Mesodermal cell (in vitro differentiated cells): ENCODE measurements at regions not wholly inside any gene's neighbourhood (a gene's known extent, or its start where the extent isn't known, plus 50 kb on each side); places are given as distances from the start of the nearest gene placed in this dataset.

ENCODE experiments used
- H3K27ac ChIP-seq: 2 replicates; pipeline ENCODE4 v1.7.0; 2013; ENCODE audit warnings: mild to moderate bottlenecking, low read depth, low read length, moderate library complexity; ENCODE audit not compliant: severe bottlenecking
- H3K36me3 ChIP-seq: 2 replicates; pipeline ENCODE4 v1.7.1; 2013; ENCODE audit warnings: mild to moderate bottlenecking, low read length, moderate library complexity; ENCODE audit not compliant: control insufficient read depth, insufficient read depth
- H3K4me1 ChIP-seq: one replicate; pipeline ENCODE4 v1.7.1; 2013; ENCODE audit warnings: mild to moderate bottlenecking, low read length; ENCODE audit not compliant: insufficient read depth, control insufficient read depth, poor library complexity, severe bottlenecking
- H3K4me3 ChIP-seq: 2 replicates; pipeline ENCODE4 v1.7.0; 2013; ENCODE audit warnings: low read length, control low read depth, mild to moderate bottlenecking; ENCODE audit not compliant: insufficient read depth, poor library complexity, severe bottlenecking; ENCODE audit errors: extremely low read depth
- H3K9me3 ChIP-seq: 2 replicates; pipeline ENCODE4 v1.7.1; 2013; ENCODE audit warnings: mild to moderate bottlenecking, low read length, moderate library complexity; ENCODE audit not compliant: control insufficient read depth
- WGBS, 2 experiments: methylation state at CpG; one replicate each; pipeline ENCODE4 v1.1.5; 2013; ENCODE audit warnings: missing lambda C conversion rate in 2 of 2; ENCODE audit not compliant: insufficient coverage in 2 of 2; 5-methylcytosine and 5-hydroxymethylcytosine counted together

- no peaks in the 10 kb centered on the region for H3K36me3 ChIP-seq
- WGBS, 2 experiments, result 85 to 90% methylated on average over 4 of the region's 4 CpGs
- no peaks in the 10 kb centered on the region for H3K4me1 ChIP-seq
- H3K4me3 ChIP-seq, result no peak overlapping the region
- no peaks in the 10 kb centered on the region for H3K9me3 ChIP-seq
- no peak overlapping the region for H3K27ac ChIP-seq
Observed at GRCh38 chr17:71113347-71113746, 944.0 kb downstream of the KCNJ2 start.

GRCh38 chr17:71114911-71115668, 945.8 kb downstream of the KCNJ2 start:
- no peak overlapping the region for H3K27ac ChIP-seq
- no peaks in the 10 kb centered on the region for H3K9me3 ChIP-seq
- H3K36me3 ChIP-seq, result no peaks in the 10 kb centered on the region
- H3K4me3 ChIP-seq, result no peak overlapping the region
- 85 to 97% methylated on average over 3 of the region's 7 CpGs for WGBS, 2 experiments
- no peaks in the 10 kb centered on the region for H3K4me1 ChIP-seq

- Histone ChIP-seq H3K4me1 (no peaks in the 10 kb centered on the region), H3K9me3 (no peaks in the 10 kb centered on the region), H3K4me3 (no peak overlapping the region), H3K36me3 (no peaks in the 10 kb centered on the region), H3K27ac (no peak overlapping the region)
- 96 to 100% methylated on average over 2 to 3 of the region's 4 CpGs for WGBS, 2 experiments
Observed at GRCh38 chr17:71115669-71115972, 946.3 kb downstream of the KCNJ2 start.

- no peaks in the 10 kb centered on the region for H3K36me3 ChIP-seq
- 57 to 58% methylated on average over 3 to 4 of the region's 4 CpGs for WGBS, 2 experiments
- no peak overlapping the region for H3K27ac ChIP-seq
- H3K4me3 ChIP-seq, result no peak overlapping the region
- H3K4me1 ChIP-seq, result no peaks in the 10 kb centered on the region
- H3K9me3 ChIP-seq, result no peaks in the 10 kb centered on the region
Observed at GRCh38 chr17:71117466-71117865, 948.1 kb downstream of the KCNJ2 start.

- Histone ChIP-seq H3K4me1 (no peaks in the 10 kb centered on the region), H3K27ac (no peak overlapping the region), H3K9me3 (no peaks in the 10 kb centered on the region), H3K4me3 (no peak overlapping the region), H3K36me3 (no peaks in the 10 kb centered on the region)
- 80 to 91% methylated on average over 2 to 3 of the region's 4 CpGs for WGBS, 2 experiments
Observed at GRCh38 chr17:71118039-71118438, 948.7 kb downstream of the KCNJ2 start.

GRCh38 chr17:71127416-71127815, 958.1 kb downstream of the KCNJ2 start:
- H3K36me3 ChIP-seq, result no peaks in the 10 kb centered on the region
- 100% methylated on average over 1 of the region's 2 CpGs; no CpG with 5 or more reads in 1 of the 2 experiments for WGBS, 2 experiments
- no peak overlapping the region for H3K27ac ChIP-seq
- H3K4me3 ChIP-seq, result no peak overlapping the region
- H3K9me3 ChIP-seq, result no peaks in the 10 kb centered on the region
- H3K4me1 ChIP-seq, result no peaks in the 10 kb centered on the region

- Histone ChIP-seq H3K27ac (no peak overlapping the region), H3K4me3 (no peak overlapping the region), H3K9me3 (no peaks in the 10 kb centered on the region), H3K36me3 (no peaks in the 10 kb centered on the region), H3K4me1 (no peaks in the 10 kb centered on the region)
- no CpG with 5 or more reads among the region's 3 CpGs for WGBS, 2 experiments
Observed at GRCh38 chr17:71142333-71142732, 973.0 kb downstream of the KCNJ2 start.

- Histone ChIP-seq H3K36me3 (no peaks in the 10 kb centered on the region), H3K9me3 (no peaks in the 10 kb centered on the region), H3K27ac (no peak overlapping the region), H3K4me1 (no peaks in the 10 kb centered on the region), H3K4me3 (no peak overlapping the region)
- no CpG with 5 or more reads among the region's 3 CpGs for WGBS, 2 experiments
Observed at GRCh38 chr17:71145486-71145885, 975.3 kb upstream of the SOX9 start.

- H3K36me3 ChIP-seq, result no peaks in the 10 kb centered on the region
- no peaks in the 10 kb centered on the region for H3K9me3 ChIP-seq
- no peak overlapping the region for H3K4me3 ChIP-seq
- no peaks in the 10 kb centered on the region for H3K4me1 ChIP-seq
- H3K27ac ChIP-seq, result no peak overlapping the region
- WGBS, 2 experiments, result 87 to 88% methylated on average over 5 to 6 of the region's 10 CpGs
Observed at GRCh38 chr17:71147906-71148305, 972.9 kb upstream of the SOX9 start.

GRCh38 chr17:71149607-71150006, 971.2 kb upstream of the SOX9 start:
- no peak overlapping the region for H3K27ac ChIP-seq
- 88 to 100% methylated on average over 3 of the region's 3 CpGs for WGBS, 2 experiments
- H3K36me3 ChIP-seq, result no peaks in the 10 kb centered on the region
- no peaks in the 10 kb centered on the region for H3K4me1 ChIP-seq
- H3K9me3 ChIP-seq, result no peaks in the 10 kb centered on the region
- no peak overlapping the region for H3K4me3 ChIP-seq

- no peak overlapping the region for H3K27ac ChIP-seq
- H3K4me1 ChIP-seq, result no peaks in the 10 kb centered on the region
- WGBS, 2 experiments, result no CpG with 5 or more reads among the region's 2 CpGs
- no peak overlapping the region for H3K4me3 ChIP-seq
- H3K36me3 ChIP-seq, result no peaks in the 10 kb centered on the region
- H3K9me3 ChIP-seq, result no peaks in the 10 kb centered on the region
Observed at GRCh38 chr17:71157297-71157696, 963.5 kb upstream of the SOX9 start.
